IMR-90 (cell line): ENCODE measurements at regions not wholly inside any gene's neighbourhood (a gene's known extent, or its start where the extent isn't known, plus 50 kb on each side); places are given as distances from the start of the nearest gene placed in this dataset.

Source experiments
- ATAC-seq: fragments of 200-7000 bp; cut with Tn5 transposase; 2 replicates; pipeline ENCODE4 v1.9.1; 2020; ENCODE audit warnings: low read depth, mild to moderate bottlenecking, moderate library complexity
- BruUV-seq: library from RNA; stranded (reverse); fragments of 400-500 nt; replicated peaks from 2 replicates; lab custom pipeline; 2021; lab: Mats Ljungman, UMichigan
- CTCF ChIA-PET: fragments of 300-600 bp; formaldehyde crosslinking; extraction: SDS; loops from one replicate; lab custom pipeline; 2021; ENCODE audit warnings: antibody characterized with exemption; lab: Yijun Ruan, JAX
- POLR2A ChIA-PET: fragments of 300-600 bp; sonication (Branson Sonifier 250); formaldehyde crosslinking; loops from one replicate; lab custom pipeline; 2022; ENCODE audit warnings: antibody characterized with exemption; ENCODE audit not compliant: unreplicated experiment; lab: Charles Lee
- DNase-seq: peaks from one replicate; pipeline ENCODE4 v3.0.0; 2013
- H2AFZ ChIP-seq: replicated peaks from 2 replicates; pipeline ENCODE3; 2013; ENCODE audit warnings: low read length, mild to moderate bottlenecking; ENCODE audit not compliant: poor library complexity
- H2AK5ac ChIP-seq: 2 replicates; pipeline ENCODE4 v1.6.1; 2013; ENCODE audit warnings: low read depth, low read length, inconsistent platforms
- H2AK9ac ChIP-seq: replicated peaks from 2 replicates; pipeline ENCODE3; 2013; ENCODE audit warnings: mild to moderate bottlenecking, low read depth, low read length, moderate library complexity; ENCODE audit not compliant: poor library complexity
- H2BK120ac ChIP-seq: 2 replicates; pipeline ENCODE4 v1.6.1; 2013; ENCODE audit warnings: low read depth, low read length, inconsistent platforms
- H2BK15ac ChIP-seq: 3 replicates; pipeline ENCODE4 v1.6.1; 2013; ENCODE audit warnings: low read depth, low read length, inconsistent platforms
- H2BK20ac ChIP-seq: 2 replicates; pipeline ENCODE4 v1.6.1; 2013; ENCODE audit warnings: low read depth, mild to moderate bottlenecking, inconsistent platforms, low read length, moderate library complexity
- H2BK5ac ChIP-seq: 2 replicates; pipeline ENCODE4 v1.6.1; 2013; ENCODE audit warnings: mild to moderate bottlenecking, low read depth, low read length, inconsistent platforms; ENCODE audit not compliant: poor library complexity, severe bottlenecking
- H3K14ac ChIP-seq: replicated peaks from 2 replicates; pipeline ENCODE4 v1.6.1; 2013; ENCODE audit warnings: low read depth, low read length, inconsistent platforms
- H3K18ac ChIP-seq: 2 replicates; pipeline ENCODE4 v1.6.1; 2013; ENCODE audit warnings: low read depth, low read length, control low read depth
- H3K23ac ChIP-seq: 2 replicates; pipeline ENCODE4 v1.6.1; 2013; ENCODE audit warnings: low read depth, low read length, inconsistent platforms
- H3K27ac ChIP-seq: 2 replicates; pipeline ENCODE4 v1.5.1; 2013; ENCODE audit warnings: mild to moderate bottlenecking, control low read depth, low read length; ENCODE audit not compliant: insufficient read depth
- H3K27me3 ChIP-seq: 2 replicates; pipeline ENCODE4 v1.6.1; 2013; ENCODE audit warnings: low read length; ENCODE audit not compliant: control insufficient read depth, insufficient read depth
- H3K36me3 ChIP-seq: 2 replicates; pipeline ENCODE4 v1.6.1; 2013; ENCODE audit warnings: low read length, mixed read lengths; ENCODE audit not compliant: control insufficient read depth, insufficient read depth
- H3K4ac ChIP-seq: 2 replicates; pipeline ENCODE4 v1.6.1; 2013; ENCODE audit warnings: low read depth, low read length, inconsistent platforms
- H3K4me1 ChIP-seq: 2 replicates; pipeline ENCODE4 v1.6.1; 2013; ENCODE audit warnings: low read length, mixed read lengths; ENCODE audit not compliant: control insufficient read depth, insufficient read depth
- H3K4me2 ChIP-seq: 2 replicates; pipeline ENCODE4 v1.6.1; 2013; ENCODE audit warnings: low read depth, mild to moderate bottlenecking, control low read depth, low read length, moderate library complexity
- H3K4me3 ChIP-seq: 2 replicates; pipeline ENCODE4 v1.5.1; 2013; ENCODE audit warnings: low read depth, mild to moderate bottlenecking, control low read depth, low read length, moderate library complexity; ENCODE audit not compliant: insufficient read depth
- H3K56ac ChIP-seq: 2 replicates; pipeline ENCODE4 v1.6.1; 2013; ENCODE audit warnings: low read length, inconsistent platforms; ENCODE audit not compliant: insufficient read depth; ENCODE audit errors: extremely low read depth
- H3K79me1 ChIP-seq, 2 experiments: 2 replicates each; pipeline ENCODE4 v1.6.1; 2013; ENCODE audit warnings: low read length in 2 of 2, inconsistent platforms in 1 of 2, low read depth in 1 of 2
- H3K9ac ChIP-seq: 2 replicates; pipeline ENCODE4 v1.6.1; 2013; ENCODE audit warnings: low read depth, low read length, control low read depth
- H3K9me1 ChIP-seq: 2 replicates; pipeline ENCODE4 v1.6.1; 2013; ENCODE audit warnings: low read length, inconsistent platforms; ENCODE audit not compliant: insufficient read depth
- H3K9me3 ChIP-seq: 2 replicates; pipeline ENCODE4 v1.6.1; 2013; ENCODE audit warnings: low read length; ENCODE audit not compliant: control insufficient read depth, insufficient read depth
- H4K20me1 ChIP-seq: 2 replicates; pipeline ENCODE4 v1.6.1; 2013; ENCODE audit warnings: low read length, inconsistent platforms; ENCODE audit not compliant: insufficient read depth
- H4K5ac ChIP-seq: 2 replicates; pipeline ENCODE4 v1.6.1; 2013; ENCODE audit warnings: mild to moderate bottlenecking, low read depth, low read length, control low read depth
- H4K8ac ChIP-seq, 2 experiments: 2 replicates each; pipeline ENCODE4 v1.6.1; 2013; ENCODE audit warnings: low read depth in 2 of 2, low read length in 2 of 2, control low read depth in 1 of 2, inconsistent platforms in 1 of 2
- H4K91ac ChIP-seq: 2 replicates; pipeline ENCODE4 v1.6.1; 2013; ENCODE audit warnings: low read depth, low read length, inconsistent platforms; ENCODE audit not compliant: insufficient read depth
- BHLHE40 ChIP-seq: fragments of 150-350 bp; IDR thresholded peaks from 2 replicates; pipeline ENCODE4 v1.6.1; 2016; ENCODE audit warnings: mild to moderate bottlenecking, low read depth, low read length
- CEBPB ChIP-seq: IDR thresholded peaks from 2 replicates; pipeline ENCODE4 v1.6.1; 2012; ENCODE audit warnings: low read depth, low read length, improper control_type of control experiment
- CHD1 ChIP-seq: IDR thresholded peaks from 2 replicates; pipeline ENCODE4 v1.6.1; 2012; ENCODE audit warnings: low read depth, low read length, improper control_type of control experiment
- FOS ChIP-seq: fragments of 150-350 bp; IDR thresholded peaks from 2 replicates; pipeline ENCODE4 v1.6.1; 2016; ENCODE audit warnings: low read depth, low read length
- MAFK ChIP-seq: IDR thresholded peaks from 2 replicates; pipeline ENCODE4 v1.6.1; 2012; ENCODE audit warnings: low read depth, low read length, improper control_type of control experiment
- MAZ ChIP-seq: IDR thresholded peaks from 2 replicates; pipeline ENCODE4 v1.6.1; 2012; ENCODE audit warnings: low read depth, mild to moderate bottlenecking, low read length, improper control_type of control experiment, moderate library complexity, borderline replicate concordance
- MXI1 ChIP-seq: IDR thresholded peaks from 2 replicates; pipeline ENCODE4 v1.6.1; 2012; ENCODE audit warnings: low read depth, mild to moderate bottlenecking, low read length, moderate library complexity, borderline replicate concordance
- NFE2L2 ChIP-seq: fragments of 150-350 bp; IDR thresholded peaks from 2 replicates; pipeline ENCODE4 v1.6.1; 2016; ENCODE audit warnings: low read depth, mild to moderate bottlenecking, low read length
- POLR2A ChIP-seq: IDR thresholded peaks from 2 replicates; pipeline ENCODE4 v1.6.1; 2012; ENCODE audit warnings: mild to moderate bottlenecking, low read depth, low read length
- RAD21 ChIP-seq: IDR thresholded peaks from 2 replicates; pipeline ENCODE4 v1.6.1; 2012; ENCODE audit warnings: low read length, improper control_type of control experiment
- RCOR1 ChIP-seq: IDR thresholded peaks from 2 replicates; pipeline ENCODE4 v1.6.1; 2012; ENCODE audit warnings: mild to moderate bottlenecking, low read length, improper control_type of control experiment; ENCODE audit not compliant: insufficient replicate concordance
- RFX5 ChIP-seq: IDR thresholded peaks from 2 replicates; pipeline ENCODE4 v1.8.0; 2012; ENCODE audit warnings: low read depth, mild to moderate bottlenecking, low read length, moderate library complexity
- SMC3 ChIP-seq: fragments of 150-350 bp; IDR thresholded peaks from 2 replicates; pipeline ENCODE4 v1.6.1; 2016; ENCODE audit warnings: low read depth, mild to moderate bottlenecking, antibody characterized with exemption, low read length, moderate library complexity
- WGBS, 2 experiments: methylation state at CpG; one replicate each; pipeline versions ENCODE4 v1.1.5 to v1.1.7; 2013; ENCODE audit warnings: missing lambda C conversion rate in 2 of 2; ENCODE audit not compliant: insufficient read length in 1 of 2; ENCODE audit errors: extremely low coverage in 2 of 2; 5-methylcytosine and 5-hydroxymethylcytosine counted together
- dilution Hi-C: fragments of 300-500 bp; cut with HindIII; formaldehyde crosslinking; loops from one replicate; pipeline ENCODE4 v1.14.3; 2018; ENCODE audit warnings: low sequenced_read_pairs; ENCODE audit not compliant: unreplicated experiment
- in situ Hi-C: fragments of 300-500 bp; cut with MboI; formaldehyde crosslinking; loops from 3 replicates; pipeline ENCODE4 v1.14.3; 2019; ENCODE audit warnings: low sequenced_read_pairs, inconsistent platforms, mixed read lengths
- intact Hi-C: fragments of 100-400 bp; cut with micrococcal nuclease; formaldehyde crosslinking; loops from 2 replicates; pipeline ENCODE4 v1.10.0; 2022
- TF ChIP-seq, protein P1 (sequence below): fragments of 150-350 bp; IDR thresholded peaks from 2 replicates; pipeline ENCODE4 v1.6.1; 2017; ENCODE audit warnings: mild to moderate bottlenecking, antibody characterized with exemption, low read length, low read depth
- TF ChIP-seq, protein P2 (sequence below): conservative IDR thresholded peaks from 2 replicates; pipeline ENCODE4 v1.5.1; 2012; ENCODE audit warnings: mild to moderate bottlenecking, low read depth, low read length, improper control_type of control experiment
- TF ChIP-seq, protein P3 (sequence below): fragments of 150-350 bp; IDR thresholded peaks from 2 replicates; pipeline ENCODE4 v1.6.1; 2016; ENCODE audit warnings: low read depth, mild to moderate bottlenecking, low read length, moderate library complexity, borderline replicate concordance

- Histone ChIP-seq H4K91ac (no peak overlapping the region), H3K79me1 (no peaks in the 10 kb centered on the region), H3K4me3 (no peak overlapping the region), H3K14ac (no peak overlapping the region), H3K4me2 (no peak overlapping the region), H3K56ac (no peak overlapping the region), H2AFZ (no peak overlapping the region), H2BK20ac (no peak overlapping the region), H2AK9ac (no peak overlapping the region), H3K4ac (no peak overlapping the region), H2BK5ac (no peak overlapping the region), H3K4me1 (peaks cover 8% of the 10 kb centered on the region; the same call in 1 of the 2 replicates), H3K9me1 (peaks cover 4% of the 10 kb centered on the region), H3K27me3 (peaks cover 3% of the 10 kb centered on the region), H4K5ac (no peak overlapping the region), H4K20me1 (no peaks in the 10 kb centered on the region), H3K9me3 (no peaks in the 10 kb centered on the region), H3K9ac (no peak overlapping the region), H2BK15ac (no peak overlapping the region), H2AK5ac (no peak overlapping the region), H3K23ac (no peak overlapping the region), H3K27ac (peak overlapping the region; percentile 35; the same call in 1 of the 2 replicates), H3K18ac (no peak overlapping the region; the same call in 1 of the 2 replicates), H3K36me3 (no peaks in the 10 kb centered on the region), H2BK120ac (no peak overlapping the region), H4K8ac (no peak overlapping the region)
- dilution Hi-C loops = no loop called here
- ChIA-PET POLR2A (no interaction called here), CTCF (no interaction called here)
- in situ Hi-C loops = no loop called here
- intact Hi-C loops = no loop called here
- TF ChIP-seq MAFK (no peak), POLR2A (no peak), BHLHE40 (no peak), CEBPB (no peak), NFE2L2 (no peak), MAZ (no peak), FOS (no peak), CHD1 (no peak), RCOR1 (no peak), MXI1 (no peak), RAD21 (no peak), SMC3 (no peak), RFX5 (no peak)
- TF ChIP-seq, protein P1, sequence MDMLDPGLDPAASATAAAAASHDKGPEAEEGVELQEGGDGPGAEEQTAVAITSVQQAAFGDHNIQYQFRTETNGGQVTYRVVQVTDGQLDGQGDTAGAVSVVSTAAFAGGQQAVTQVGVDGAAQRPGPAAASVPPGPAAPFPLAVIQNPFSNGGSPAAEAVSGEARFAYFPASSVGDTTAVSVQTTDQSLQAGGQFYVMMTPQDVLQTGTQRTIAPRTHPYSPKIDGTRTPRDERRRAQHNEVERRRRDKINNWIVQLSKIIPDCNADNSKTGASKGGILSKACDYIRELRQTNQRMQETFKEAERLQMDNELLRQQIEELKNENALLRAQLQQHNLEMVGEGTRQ = no peak
- TF ChIP-seq, protein P2, sequence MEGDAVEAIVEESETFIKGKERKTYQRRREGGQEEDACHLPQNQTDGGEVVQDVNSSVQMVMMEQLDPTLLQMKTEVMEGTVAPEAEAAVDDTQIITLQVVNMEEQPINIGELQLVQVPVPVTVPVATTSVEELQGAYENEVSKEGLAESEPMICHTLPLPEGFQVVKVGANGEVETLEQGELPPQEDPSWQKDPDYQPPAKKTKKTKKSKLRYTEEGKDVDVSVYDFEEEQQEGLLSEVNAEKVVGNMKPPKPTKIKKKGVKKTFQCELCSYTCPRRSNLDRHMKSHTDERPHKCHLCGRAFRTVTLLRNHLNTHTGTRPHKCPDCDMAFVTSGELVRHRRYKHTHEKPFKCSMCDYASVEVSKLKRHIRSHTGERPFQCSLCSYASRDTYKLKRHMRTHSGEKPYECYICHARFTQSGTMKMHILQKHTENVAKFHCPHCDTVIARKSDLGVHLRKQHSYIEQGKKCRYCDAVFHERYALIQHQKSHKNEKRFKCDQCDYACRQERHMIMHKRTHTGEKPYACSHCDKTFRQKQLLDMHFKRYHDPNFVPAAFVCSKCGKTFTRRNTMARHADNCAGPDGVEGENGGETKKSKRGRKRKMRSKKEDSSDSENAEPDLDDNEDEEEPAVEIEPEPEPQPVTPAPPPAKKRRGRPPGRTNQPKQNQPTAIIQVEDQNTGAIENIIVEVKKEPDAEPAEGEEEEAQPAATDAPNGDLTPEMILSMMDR = no peak
- TF ChIP-seq, protein P3, sequence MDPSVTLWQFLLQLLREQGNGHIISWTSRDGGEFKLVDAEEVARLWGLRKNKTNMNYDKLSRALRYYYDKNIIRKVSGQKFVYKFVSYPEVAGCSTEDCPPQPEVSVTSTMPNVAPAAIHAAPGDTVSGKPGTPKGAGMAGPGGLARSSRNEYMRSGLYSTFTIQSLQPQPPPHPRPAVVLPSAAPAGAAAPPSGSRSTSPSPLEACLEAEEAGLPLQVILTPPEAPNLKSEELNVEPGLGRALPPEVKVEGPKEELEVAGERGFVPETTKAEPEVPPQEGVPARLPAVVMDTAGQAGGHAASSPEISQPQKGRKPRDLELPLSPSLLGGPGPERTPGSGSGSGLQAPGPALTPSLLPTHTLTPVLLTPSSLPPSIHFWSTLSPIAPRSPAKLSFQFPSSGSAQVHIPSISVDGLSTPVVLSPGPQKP = no peak
- BruUV-seq = no TSS peak
- ATAC-seq (no peak), DNase-seq (no peak)
- 61% methylated on average over 4 of the region's 6 CpGs; no CpG with 5 or more reads in 1 of the 2 experiments for WGBS, 2 experiments
Measured at GRCh38 chr11:45017329-45017728, 66.6 kb upstream of the TP53I11 start.
